NOMO-1 treated with DMSO at 0.1 percent for 48 hours (cell line): ENCODE measurements at regions not wholly inside any gene's neighbourhood (a gene's known extent, or its start where the extent isn't known, plus 50 kb on each side); places are given as distances from the start of the nearest gene placed in this dataset.
A peak's percentile ranks its signal among the peaks of the same experiment; 100 is the strongest.
"Not testable (repeated sequence)": the region's sequence is repeated elsewhere in the genome, so short reads cannot be mapped to it uniquely, and the experiment has no call there.

ENCODE experiments used
- DNase-seq: peaks from one replicate; lab custom pipeline; 2025; ENCODE audit not compliant: unreplicated experiment; lab: John Stamatoyannopoulos, UW

DNA sequence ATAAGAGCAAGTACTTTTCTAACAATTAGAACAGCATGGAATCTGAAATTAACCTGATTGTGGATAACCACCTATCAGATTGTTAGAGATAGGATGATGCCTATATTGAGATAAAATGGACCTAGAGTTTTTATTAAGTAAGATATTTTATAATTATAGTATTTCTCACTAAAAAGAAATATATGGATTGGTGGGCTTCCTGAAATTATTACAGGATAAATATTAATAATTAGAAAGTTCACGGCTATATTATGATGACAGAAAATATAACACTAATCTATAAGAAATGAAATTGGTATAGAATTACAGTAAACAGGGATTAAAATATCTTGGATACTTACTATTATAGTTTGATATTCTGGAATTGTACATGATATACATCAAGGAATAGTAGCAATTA, 378.0 kb upstream of the SPRY2 start:
- no peak for DNase-seq

GRCh38 chr13:80717776-80718175, 376.9 kb upstream of the SPRY2 start:
- peak; percentile 74 for DNase-seq

- peak; percentile 67 for DNase-seq
Measured at GRCh38 chr13:80716610-80717081, 375.7 kb upstream of the SPRY2 start.

DNA sequence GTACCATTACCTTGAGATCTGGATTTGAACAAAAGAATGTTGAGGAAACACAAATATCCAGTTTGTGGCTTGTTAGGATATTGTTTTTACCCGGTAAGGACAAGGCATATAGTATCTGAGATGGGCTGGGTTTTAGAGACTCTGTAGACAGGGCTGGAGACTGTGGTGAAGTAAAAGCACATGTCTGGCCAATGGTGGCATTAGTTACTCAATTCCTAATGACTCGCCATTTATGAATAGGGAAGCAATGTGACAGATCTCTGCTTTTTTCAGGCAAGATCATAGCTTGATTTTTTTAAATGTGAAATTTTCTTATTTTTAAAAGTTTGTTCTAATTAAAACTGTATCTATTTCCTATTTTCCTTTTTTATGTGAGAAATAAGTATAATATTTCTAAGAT, 371.1 kb upstream of the SPRY2 start:
- DNase-seq: peak; percentile 10

DNA sequence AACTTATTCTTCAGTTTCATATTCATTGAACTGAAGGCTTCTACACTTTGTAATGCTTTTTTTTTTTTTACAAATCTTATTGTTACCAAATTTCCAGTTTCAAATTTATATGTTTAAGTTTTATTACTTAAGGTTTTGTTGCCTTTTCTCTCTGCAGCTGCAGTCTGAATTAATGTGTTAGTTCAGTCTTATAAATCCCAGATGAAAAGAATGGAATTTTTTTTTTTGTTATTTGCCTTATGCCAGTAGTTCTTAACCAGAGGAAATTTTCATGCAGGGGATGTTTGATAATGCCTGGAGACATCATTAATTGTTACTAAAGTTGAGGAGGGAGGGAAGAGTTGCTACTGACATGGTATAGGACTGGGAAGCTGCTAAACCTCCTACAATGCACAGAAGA, 367.9 kb upstream of the SPRY2 start:
- no peak for DNase-seq

DNA sequence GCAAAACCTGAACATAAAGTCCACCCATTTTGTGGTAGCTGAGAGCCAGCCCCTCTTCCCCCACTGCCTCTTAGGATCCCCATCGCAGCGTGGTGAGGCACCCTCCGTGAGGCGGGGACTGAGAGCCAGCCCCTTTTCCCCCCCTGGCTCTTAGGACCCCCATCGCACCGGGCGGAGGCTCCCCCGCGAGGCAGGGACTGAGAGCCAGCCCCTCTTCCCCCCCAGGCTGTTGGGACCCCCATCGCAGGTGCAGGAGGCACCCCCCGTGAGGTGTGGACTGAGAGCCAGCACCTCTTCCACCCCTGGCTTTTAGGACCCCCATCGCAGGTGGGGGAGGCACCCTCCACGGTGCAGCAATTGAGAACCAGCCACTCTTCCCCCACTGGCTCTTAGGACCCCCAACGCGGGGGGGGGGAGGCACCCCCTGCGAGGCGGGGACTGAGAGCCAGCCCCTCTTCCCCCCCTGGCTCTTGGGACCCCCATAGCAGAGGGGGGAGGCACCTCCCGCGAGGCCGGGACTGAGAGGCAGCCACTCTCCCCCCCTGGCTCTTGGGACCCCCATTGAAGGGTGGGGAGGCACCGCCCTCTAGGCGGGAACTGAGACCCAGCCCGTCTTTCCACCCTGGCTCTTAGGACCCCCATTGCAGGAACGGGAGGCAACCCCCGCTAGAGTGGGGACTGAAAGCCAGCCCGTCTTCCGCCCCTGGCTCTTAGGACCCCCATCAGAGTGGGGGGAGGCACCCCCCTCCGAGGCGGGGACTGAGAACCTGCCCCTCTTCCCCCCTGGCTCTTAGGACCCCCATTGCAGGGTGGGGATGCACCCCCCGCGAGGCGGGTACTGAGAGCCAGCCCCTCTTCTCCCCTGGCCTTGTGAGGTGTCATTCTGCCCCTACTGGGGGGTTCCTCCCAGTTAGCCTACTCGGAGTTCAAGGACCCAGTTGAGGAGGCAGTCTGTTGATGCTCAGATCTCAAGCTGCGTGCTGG, 366.4 kb upstream of the SPRY2 start:
- DNase-seq: no peak

DNA sequence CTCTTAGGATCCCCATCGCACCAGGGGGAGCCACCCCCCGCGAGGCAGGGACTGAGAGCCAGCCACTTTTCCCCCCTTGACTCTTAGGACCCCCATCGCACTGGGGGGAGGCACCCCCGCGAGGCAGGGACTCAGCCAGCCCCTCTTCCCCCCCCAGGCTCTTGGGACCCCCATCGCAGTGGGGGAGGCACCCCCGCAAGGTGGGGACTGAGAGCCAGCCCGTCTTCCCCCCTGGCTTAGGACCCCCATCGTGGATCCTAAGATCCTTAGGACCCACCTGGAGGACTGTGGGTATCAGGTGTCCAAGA, 365.2 kb upstream of the SPRY2 start:
- no peak for DNase-seq

GRCh38 chr13:80705371-80706163, 364.6 kb upstream of the SPRY2 start:
- DNase-seq: no peak

DNA sequence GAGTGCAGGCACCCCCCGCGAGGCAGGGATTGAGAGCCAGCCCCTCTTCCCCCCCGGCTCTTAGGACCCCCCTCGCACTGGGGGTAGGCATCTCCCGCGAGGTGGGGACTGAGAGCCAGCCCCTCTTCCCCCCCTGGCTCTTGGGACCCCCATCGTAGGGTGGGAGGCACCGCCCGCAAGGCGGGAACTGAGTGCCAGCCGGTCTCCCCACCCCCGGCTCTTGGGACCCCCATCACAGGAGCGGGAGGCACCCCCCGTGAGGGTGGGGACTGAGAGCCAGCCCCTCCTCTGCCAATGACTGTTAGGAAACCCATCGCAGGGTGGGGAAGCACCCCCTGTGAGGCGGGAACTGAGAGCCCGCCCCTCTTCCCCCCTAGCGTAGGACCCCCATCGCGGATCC, 363.4 kb upstream of the SPRY2 start:
- no peak for DNase-seq

- DNase-seq: no peak
Measured at GRCh38 chr13:80695841-80696240, 354.9 kb upstream of the SPRY2 start.

DNA sequence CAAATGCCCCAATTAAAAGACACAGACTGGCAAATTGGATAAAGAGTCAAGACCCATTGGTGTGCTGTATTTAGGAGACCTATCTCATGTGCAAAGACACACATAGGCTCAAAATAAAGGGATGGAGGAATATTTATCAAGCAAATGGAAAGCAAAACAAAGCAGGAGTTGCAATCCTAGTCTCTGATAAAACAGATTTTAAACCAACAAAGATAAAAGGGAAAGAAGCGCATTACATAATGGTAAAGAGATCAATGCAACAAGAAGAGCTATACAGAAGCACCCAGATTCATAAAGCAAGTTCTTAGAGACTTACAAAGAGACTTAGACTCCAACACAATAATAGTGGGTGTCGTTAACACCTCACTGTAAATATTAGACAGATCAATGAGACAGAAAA, 350.9 kb upstream of the SPRY2 start:
- not testable (repeated sequence) for DNase-seq

- no peak for DNase-seq
Measured at GRCh38 chr13:80690208-80690607, 349.3 kb upstream of the SPRY2 start.

DNA sequence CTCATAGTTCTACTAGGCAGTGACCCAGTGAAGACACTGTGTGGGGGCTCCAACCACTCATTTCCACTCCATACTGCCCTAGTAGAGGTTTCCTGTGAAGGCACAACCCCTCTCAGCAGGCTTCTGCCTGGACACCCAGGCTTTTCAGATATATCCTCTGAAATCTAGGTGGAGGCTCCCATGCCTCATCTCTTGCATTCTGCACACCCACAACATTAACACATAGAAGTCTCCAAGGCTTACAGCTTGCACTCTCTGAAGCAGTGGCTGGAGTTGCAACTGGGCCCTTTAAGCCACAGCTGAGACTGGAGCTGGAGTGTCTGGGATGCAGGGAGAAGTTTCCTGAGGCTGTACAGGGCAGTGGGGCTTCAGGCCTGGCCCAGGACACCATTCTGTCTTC, 347.7 kb upstream of the SPRY2 start:
- DNase-seq: no peak

GRCh38 chr13:80685942-80686341, 345.0 kb upstream of the SPRY2 start:
- peak; percentile 76 for DNase-seq

- no peak for DNase-seq
Measured at GRCh38 chr13:80684217-80684991, 343.5 kb upstream of the SPRY2 start.

- no peak for DNase-seq
Measured at GRCh38 chr13:80680786-80681366, 339.9 kb upstream of the SPRY2 start.

GRCh38 chr13:80679423-80679822, 338.5 kb upstream of the SPRY2 start:
- no peak for DNase-seq

GRCh38 chr13:80677227-80677626, 336.3 kb upstream of the SPRY2 start:
- no peak for DNase-seq

- DNase-seq: not testable (repeated sequence)
Measured at GRCh38 chr13:80675442-80675841, 334.5 kb upstream of the SPRY2 start.

DNA sequence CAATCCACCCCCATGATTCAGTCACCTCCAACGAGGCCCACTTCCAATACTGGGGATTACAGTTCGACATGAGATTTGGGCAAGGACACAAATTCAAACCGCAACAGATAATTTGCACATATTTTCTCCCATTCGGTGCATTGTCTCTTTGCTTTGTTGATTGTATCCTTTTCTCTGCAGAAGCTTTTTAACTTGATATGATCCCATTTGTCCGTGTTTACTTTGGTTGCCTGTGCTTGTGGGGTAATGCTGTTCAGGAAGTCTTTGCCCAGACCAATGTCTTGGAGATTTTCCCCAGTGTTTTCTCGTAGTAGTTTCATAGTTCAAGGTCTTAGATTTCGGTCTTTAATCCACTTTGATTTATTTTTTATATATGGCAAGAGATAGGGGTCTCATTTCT, 330.8 kb upstream of the SPRY2 start:
- DNase-seq: no peak

DNA sequence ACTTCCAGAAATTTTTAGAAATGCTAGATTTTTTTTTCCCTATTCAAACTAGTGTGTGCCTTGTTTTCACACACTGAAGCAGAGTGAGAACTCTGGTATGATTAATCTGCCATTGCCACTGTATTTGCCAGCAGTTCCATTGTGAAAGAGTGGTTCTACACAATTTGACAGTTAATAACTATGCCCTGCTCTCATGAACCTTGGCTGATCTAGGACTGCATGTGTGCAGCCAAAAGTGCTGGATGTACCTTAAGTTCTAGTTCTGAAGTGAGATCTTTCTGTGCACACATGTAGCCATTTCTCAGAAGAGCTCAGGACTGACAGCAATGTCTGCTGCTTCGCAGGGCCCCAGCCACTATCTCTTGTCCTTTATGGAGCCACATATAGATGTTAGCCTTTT, 328.2 kb upstream of the SPRY2 start:
- DNase-seq: no peak
